ENCODE measurements at regions not wholly inside any gene's neighbourhood (a gene's known extent, or its start where the extent isn't known, plus 50 kb on each side); places are given as distances from the start of the nearest gene placed in this dataset.
"Not testable (repeated sequence)": the region's sequence is repeated elsewhere in the genome, so short reads cannot be mapped to it uniquely, and the experiment has no call there.

GRCh38 chr5:116862632-116863455 is 288.2 kb upstream of the SEMA6A start:
- DNase-seq = no peak

- DNase-seq = no peak
These were observed 287.0 kb upstream of the SEMA6A start for GRCh38 chr5:116861666-116862065.

- no peak for DNase-seq
These were observed 286.5 kb upstream of the SEMA6A start for GRCh38 chr5:116861097-116861496.

GRCh38 chr5:116859666-116860320 is 285.2 kb upstream of the SEMA6A start:
- DNase-seq = no peak

GRCh38 chr5:116858705-116859333 is 284.2 kb upstream of the SEMA6A start:
- no peak for DNase-seq

GRCh38 chr5:116858020-116858419 is 283.4 kb upstream of the SEMA6A start:
- not testable (repeated sequence) for DNase-seq

GRCh38 chr5:116856271-116856670 is 281.6 kb upstream of the SEMA6A start:
- DNase-seq = no peak

GRCh38 chr5:116853992-116854391 is 279.4 kb upstream of the SEMA6A start:
- DNase-seq = no peak

- no peak for DNase-seq
These were observed 274.4 kb upstream of the SEMA6A start for GRCh38 chr5:116848954-116849581.

- DNase-seq = no peak
These were observed 273.3 kb upstream of the SEMA6A start for GRCh38 chr5:116847960-116848359.

- no peak for DNase-seq
These were observed 269.4 kb upstream of the SEMA6A start for GRCh38 chr5:116844015-116844414.

- no peak for DNase-seq
These were observed 267.9 kb upstream of the SEMA6A start for GRCh38 chr5:116842514-116842961.

- DNase-seq = no peak
These were observed 267.1 kb upstream of the SEMA6A start for GRCh38 chr5:116841734-116842133.

GRCh38 chr5:116838011-116838536 is 263.5 kb upstream of the SEMA6A start:
- no peak for DNase-seq

- DNase-seq = no peak
These were observed 260.3 kb upstream of the SEMA6A start for GRCh38 chr5:116834796-116835515.

GRCh38 chr5:116830079-116830478 is 255.5 kb upstream of the SEMA6A start:
- DNase-seq = no peak

- DNase-seq = no peak
These were observed 252.5 kb upstream of the SEMA6A start for GRCh38 chr5:116827078-116827477.

GRCh38 chr5:116825486-116825885 is 250.9 kb upstream of the SEMA6A start:
- DNase-seq = no peak

- no peak for DNase-seq
These were observed 250.3 kb upstream of the SEMA6A start for GRCh38 chr5:116824751-116825438.

GRCh38 chr5:116814626-116815385 is 240.2 kb upstream of the SEMA6A start:
- no peak for DNase-seq

GRCh38 chr5:116813906-116814305 is 239.3 kb upstream of the SEMA6A start:
- DNase-seq = no peak

All from CD4-positive, alpha-beta T cell treated with Interleukin-1 beta for 1 hour (primary cell).